Activated CD8-positive, alpha-beta memory T cell treated with anti-CD3 and anti-CD28 coated beads, Interleukin-2, amount 50 U/mL, for 48 hours (primary cell): ENCODE measurements at regions not wholly inside any gene's neighbourhood (a gene's known extent, or its start where the extent isn't known, plus 50 kb on each side); places are given as distances from the start of the nearest gene placed in this dataset.

Source experiments
- DNase-seq: peaks from one replicate; pipeline ENCODE4 v3.0.0-alpha.2; 2020

DNA sequence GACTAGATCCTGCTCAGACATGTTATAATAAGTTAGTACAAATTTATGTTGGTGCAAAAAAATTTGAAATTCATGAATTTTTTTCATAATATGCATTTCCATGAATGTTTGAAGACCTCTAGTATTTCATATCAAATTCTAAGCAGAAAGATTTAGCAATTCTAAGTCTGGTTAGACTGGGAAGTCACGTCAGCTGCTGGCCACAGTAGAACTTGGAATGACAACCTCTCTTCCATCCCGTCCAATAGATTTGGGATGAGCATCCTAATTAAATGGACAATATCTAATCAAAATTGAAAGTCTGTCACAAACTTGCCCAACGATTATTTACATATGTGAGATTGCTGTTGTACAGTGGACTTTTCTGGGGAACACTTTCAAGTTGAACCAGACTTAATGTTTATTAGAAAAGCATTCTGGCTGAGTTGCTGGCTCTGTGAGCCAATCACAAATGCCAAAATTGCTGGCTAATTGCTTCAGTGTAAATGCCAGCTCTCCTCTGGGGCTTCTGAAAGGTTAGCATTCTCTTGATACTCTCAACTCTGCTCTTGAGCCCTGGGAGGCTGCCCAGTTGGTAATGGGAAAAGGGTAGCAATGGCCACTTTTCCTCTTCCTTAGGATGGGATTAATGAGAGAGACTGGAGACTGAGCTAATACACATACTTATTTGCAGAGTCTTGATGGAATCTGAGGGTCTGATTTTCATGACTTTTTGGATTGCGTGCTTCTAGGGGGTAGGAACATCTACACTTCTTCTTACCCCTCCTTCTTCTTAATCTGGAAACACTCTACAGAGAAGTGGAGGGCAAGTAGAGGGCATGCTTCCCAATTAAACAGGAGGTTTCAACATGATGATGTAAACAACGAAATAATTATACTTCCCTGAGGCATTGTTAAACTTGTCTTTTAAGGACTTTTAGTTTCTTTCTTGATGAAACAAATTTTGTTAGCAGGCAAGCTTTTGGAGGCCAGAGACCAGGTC is 253.5 kb downstream of the BAMBI start:
- DNase-seq = no peak

DNA sequence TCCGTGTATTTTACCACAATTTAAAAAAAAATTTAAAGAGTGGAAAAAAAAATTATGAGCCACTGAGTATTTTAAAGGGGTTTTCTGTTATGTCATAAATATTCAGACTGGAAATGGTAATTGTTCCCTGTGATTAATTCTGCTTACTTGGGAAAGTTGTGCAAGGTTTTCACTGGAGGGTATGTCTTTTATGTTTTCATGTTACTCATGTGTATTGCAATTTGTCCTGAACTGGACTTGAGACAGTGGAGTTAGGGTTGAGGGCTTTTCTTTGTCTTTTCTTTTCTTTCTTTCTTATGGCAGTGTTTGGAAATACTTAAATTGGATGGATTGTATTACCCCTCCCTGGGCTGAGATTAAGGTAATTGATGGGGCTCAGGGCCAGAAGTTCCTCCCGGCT is 257.7 kb downstream of the BAMBI start:
- DNase-seq = no peak

DNA sequence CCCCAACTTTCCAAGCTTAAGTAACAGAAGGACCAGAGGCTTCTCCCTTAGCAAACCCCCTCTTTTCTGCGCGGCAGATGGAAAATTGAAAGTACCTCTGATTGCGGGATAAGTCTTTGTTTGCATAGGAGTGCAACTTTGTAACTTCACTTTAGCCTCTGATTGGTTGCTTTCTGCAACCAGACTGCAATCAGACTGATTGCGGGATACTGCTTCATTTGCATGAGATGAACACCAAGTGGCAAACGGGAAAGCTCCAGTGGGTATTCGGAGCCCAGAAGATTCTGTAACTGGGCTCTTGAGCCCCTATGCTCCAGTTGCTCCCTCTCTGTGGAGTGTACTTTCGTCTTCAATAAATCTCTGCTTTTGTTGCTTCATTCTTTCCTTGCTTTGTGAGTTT is 260.6 kb downstream of the BAMBI start:
- no peak for DNase-seq

DNA sequence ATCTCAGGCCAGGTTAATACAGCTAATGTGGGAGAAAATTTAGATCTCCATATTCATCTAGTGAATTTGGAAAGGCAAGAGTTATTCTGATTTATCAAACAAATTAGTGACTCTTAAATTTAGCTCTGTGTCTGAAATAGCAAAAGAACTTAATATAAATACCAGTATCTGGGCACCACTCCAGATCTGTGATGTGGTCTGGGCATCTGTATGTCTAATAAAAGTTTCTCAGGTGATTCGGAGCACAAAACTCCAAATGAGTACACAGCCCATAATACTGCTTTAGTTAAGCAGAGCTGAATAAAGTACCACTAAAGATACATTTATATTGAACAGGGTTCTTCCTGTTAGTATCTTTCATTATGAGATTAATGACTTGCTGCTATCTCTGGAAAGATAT is 261.4 kb downstream of the BAMBI start:
- DNase-seq = no peak

DNA sequence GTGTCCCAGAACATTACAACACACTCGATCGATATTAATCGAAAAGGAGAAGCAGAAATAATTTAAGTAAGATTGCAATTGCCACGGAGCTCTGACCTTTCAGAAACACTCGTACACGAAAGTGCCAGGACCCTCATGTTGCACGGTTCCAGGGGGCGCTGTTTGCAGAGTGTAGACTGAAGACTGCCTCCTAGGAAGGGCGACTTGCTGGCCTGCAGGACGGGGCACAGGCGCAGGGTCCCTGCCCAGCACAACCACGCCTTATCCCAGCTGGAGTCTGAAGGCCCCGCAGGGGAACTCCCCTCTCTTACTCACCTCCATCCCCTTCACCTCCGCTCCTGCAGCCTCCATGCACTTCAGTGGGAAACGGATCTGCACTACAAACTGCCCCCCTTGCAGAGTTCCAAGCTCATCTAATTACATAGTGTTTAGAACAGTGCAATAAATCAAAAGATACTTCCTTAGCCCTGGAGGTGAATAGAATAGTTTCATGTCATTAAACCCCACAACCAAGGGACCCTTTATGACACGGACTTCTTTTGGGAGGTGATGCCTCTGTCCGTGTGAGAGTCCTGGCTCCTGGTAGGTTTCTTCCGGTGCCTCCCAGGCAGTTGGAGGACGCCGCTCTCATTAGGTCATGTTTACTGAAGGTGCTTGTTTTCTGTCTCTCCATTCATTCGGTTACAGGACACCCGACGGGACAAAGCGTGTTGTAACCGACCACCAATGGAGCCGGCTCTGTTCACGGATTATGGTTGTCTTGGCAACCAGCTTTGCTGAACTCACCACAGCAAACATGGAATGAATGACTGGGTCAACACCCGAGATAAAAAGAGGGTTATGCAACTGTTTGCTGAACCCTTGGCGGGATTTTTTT is 262.2 kb downstream of the BAMBI start:
- DNase-seq = no peak

DNA sequence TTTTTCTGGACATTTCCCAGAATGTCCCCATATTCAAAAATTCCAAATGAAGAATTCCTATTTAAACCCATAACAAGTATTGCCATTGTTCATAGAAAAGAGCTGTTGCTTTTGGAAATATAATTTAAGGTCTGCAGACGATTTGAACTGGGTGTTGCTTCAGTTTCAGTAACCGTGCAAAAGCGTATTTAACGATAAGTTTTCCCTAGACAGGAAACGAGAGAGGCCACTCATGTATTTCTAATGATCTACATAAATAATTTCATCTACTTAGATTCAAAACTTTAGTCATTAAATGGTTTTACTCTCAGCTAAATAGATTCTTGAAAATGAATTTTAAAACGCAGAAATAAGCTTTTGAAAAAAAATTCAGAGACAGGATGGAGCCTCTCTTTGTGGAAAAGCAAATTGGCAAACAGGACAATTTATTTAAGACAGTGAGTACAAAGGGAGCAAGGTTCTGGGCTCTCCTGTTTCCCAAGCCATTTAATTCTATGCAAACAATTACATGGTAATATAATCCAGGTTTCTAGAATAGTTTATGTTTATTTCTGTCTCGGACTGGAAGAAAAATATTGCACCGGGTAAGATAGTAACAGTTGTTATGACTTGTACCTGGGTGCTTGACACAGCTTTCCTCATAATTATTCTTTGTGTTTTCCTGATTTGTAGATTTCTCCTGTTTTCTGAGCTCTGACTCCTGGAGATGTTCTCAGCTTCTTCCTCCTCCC is 263.0 kb downstream of the BAMBI start:
- DNase-seq = no peak

DNA sequence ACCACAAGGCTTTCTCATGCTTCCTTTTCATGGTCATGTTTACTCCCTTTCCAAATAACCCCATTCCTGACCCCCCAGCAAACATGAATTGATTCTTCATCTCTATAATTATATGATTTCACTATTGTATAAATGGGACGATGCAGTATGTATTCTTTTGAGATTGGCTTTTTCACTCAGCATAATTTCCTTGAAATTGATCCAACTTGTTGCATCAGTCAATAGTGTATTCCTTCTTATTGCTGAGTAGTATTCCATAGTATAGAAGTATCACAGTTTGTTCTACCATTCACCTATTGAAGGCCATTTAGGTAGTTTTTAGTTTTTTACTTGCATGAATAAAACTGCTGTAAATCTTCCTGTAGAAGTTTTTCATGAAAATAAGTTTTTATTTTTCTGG is 264.7 kb downstream of the BAMBI start:
- DNase-seq = no peak

DNA sequence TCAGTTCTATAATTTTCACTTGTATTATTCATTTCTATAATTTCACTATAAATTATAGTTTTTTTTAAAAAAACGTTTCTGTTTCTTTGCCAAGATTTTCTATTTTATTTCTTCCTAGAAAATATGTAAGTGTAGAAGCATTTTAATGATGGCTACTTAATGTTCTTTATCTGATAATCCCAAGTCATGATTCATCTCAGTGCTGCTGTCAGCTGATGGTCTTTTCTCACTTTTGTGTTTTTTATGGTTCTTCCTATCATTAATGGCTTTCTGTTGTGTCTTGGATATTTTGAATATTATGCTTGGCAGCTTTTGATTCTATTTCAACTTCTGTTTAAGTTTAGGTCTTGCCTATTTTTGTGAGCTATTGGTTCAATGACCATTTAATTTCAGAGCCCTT is 268.6 kb downstream of the BAMBI start:
- no peak for DNase-seq

DNA sequence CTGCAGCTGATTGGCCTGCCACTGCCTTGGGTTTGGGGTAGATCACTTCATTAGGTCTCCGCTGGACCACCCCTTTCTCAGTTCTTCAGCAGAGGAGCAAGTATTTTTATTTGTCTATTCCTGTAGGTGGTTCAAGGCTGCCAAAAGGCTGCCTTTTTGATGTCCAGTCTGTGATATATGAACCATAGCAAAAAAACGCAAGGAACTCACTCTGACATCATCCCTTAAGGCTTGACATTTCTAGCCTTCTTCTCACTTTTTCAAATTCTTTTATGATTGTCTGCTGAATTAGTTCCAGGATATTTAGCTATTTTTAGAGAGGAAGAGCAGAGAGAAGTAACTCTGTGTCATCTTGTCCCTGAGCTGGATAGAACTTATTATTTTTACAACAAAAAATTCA is 269.2 kb downstream of the BAMBI start:
- no peak for DNase-seq

DNA sequence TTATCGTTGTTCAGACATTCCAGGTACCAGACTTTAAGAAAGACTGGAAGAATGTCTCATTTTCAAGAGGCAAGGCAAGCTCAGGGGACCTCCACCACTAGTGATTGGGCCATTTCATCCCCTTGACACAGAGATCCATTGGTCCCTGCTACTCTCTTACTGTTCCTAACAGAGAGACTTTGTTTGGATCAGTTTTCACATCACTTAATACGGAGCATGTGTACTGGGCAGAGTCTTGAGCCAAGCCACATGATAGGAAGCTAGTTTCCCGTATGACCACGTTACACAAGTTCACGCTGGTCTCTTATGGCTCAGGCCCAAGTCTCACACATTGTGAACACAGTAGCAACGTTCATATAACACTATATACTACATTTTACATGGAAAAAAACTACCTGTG is 269.9 kb downstream of the BAMBI start:
- DNase-seq = no peak

DNA sequence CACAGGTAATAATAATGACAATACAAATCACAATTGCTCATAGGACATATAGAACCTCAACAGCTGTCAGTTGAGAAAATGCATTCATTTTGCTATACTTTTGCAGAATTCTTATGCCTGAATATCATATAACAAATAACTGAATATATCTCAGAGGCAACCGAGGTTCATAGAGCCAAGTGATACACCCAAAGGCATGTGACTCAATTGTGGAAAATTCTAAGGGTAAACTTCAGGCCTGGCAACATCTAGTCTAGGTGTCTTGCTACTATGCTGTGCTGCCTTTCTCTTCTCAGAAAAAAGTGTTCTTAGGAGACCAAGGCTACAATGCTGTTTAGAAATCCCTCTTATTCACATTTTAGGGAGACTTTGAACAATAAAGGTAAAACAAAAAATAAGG is 270.7 kb downstream of the BAMBI start:
- DNase-seq = no peak

DNA sequence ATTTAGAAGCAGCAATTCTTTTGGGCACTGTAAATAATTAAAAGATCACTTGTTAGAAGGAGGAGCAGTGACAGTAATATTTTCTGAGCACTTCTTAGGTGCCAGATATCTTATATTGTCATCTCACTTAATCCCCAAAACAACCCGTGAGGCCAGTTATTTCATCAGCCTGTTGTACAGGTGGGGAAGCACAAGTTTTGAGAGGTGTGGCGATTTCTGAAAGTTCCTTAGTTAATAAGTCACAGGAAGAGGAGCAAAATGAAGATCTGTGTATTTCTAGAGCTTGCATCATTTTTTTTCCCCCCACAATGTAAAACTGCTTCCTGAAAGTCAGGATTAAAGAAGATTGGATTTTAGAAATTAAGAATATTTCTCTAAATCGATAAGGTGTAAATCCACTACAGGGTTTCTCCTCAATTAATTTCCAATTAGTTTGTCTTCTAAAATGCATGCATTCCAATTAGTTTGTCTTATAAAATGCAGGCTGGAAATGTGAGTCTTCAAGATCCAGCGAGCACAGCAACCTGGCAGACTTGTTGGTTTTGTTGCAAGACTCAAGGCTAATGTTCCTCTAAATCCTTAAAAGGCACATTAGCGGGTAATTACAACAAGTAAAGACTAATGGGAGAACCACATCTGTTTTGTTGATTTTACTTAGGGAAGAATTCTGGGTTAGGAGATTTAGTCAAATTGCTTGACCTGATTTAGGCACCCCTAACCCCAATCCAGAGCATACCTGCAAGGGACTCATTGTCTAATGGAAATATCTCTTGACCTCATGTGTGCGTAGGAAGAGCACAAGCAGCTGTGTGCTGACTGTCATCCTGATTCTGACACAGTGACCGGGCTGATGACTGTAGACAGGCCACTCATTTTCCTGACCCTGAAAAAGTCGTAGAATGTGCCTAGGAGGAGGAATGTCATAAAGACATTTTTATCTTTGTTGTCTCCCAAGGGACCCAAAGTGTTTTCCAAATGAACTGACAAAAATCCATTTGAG is 272.0 kb downstream of the BAMBI start:
- DNase-seq = no peak

DNA sequence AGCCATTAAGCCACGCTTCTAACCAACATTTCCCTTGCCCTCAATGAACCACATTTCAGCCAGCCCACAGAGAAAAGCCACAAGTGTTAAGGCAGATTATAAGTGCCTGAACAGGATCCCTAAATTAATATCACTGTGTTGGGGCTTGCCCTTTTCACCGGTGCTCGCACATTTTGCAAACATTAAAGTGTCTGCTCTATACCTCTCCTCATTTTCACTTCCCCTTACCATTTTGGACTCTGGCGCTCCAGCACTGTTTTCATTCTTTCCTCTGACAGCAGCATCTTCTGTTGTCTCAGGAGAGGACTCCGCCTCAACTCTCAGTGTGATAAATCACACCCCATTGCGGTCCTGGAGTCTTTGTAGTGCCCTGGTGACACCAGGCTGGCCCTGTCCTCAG is 274.2 kb downstream of the BAMBI start:
- no peak for DNase-seq

DNA sequence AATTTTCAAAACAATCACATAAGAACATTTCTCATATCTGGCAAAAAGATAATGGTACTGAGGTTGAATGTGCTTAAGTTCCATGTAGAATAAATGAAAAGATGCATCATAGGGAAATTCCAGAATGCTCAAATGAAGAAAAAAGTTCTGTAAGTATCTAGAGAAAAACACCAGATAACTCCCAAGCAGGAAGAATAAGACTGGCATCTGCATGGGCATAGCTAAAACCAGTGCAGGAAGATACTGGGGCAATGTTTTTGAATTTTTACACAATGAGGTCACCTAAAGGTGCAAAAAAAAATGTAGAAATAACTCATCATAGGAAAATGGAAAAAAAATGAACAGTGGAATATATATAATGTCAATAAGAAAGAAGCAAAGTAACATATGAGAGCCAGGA is 275.2 kb downstream of the BAMBI start:
- DNase-seq = no peak

DNA sequence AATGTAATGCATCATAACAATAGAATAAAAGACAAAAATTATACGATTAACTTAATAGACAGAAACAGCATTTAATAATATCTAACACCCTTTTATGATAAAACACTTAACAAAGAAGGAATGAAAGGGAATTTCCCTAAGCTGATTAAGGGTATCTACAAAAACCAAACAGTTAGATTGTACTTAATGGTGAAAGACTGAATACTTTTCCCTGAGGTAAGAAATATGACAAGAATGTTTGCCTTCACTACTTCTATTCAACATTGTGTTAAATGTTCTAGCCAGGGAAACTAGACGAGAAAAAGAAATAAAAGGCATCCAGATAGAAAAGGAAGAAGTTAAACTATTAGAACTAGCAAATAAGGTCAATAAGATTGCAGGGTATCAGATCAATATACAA is 276.9 kb downstream of the BAMBI start:
- no peak for DNase-seq

DNA sequence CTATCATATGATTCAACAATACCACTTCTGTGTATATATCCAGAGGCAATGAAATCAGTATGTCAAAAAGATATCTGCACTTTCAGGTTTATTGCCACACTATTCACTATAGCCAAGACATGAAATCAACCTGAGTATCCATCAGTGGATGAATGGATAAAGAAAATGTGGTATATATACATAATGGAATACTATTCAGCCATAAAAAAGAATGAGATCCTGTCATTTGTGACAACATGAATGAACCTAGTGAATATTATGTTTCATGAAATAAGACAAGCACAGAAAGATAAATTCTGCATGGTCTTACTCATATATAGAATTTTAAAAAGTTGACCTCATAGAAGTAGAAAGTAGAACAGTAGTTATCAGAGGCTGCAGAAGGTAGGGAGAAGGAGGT is 281.1 kb downstream of the BAMBI start:
- DNase-seq = no peak

DNA sequence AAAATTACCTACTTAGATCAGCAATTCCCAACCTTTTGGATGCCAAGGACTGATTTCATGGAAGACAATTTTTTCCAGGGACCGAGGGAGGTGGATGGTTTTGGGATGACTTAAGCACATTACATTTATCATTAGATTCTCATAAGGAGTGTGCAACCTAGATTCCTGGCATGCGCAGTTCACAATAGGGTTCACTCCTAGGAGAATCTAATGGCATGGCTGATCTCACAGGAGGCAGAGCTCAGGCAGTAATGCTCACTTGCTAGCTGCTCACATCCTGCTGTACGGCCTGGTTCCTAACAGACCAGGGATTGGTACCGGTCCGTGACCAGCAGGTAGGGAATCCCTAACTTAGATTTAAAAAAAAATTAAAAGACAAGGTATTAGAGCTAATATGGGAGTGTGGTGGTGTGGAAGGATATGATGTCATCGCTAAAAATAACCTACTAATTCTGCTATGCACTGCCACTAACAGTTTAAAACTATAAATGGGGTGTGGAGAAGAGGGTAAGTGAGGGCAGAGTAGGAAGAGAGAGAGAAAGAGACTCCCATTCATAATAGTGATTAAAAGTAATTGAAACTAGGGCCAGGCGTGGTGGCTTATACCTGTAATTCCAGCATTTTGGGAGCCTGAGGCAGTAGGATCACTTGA is 282.7 kb downstream of the BAMBI start:
- DNase-seq = no peak

DNA sequence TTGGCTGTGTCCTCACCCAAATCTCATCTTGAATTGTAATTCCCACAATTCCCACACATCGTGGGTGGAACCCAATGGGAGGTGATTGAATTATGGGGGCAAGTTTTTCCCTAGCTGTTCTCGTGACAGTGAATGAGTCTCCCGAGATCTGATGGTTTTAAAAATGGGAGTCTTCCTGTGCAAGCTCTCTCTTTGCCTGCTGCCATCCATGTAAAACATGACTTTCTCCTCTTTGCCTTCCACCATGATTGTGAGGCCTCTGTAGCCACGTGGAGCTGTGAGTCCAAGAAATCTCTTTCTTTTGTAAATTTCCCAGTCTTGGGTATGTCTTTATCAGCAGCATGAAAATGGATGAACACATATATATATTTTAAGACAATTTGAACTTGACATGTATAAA is 285.4 kb downstream of the BAMBI start:
- DNase-seq = no peak

DNA sequence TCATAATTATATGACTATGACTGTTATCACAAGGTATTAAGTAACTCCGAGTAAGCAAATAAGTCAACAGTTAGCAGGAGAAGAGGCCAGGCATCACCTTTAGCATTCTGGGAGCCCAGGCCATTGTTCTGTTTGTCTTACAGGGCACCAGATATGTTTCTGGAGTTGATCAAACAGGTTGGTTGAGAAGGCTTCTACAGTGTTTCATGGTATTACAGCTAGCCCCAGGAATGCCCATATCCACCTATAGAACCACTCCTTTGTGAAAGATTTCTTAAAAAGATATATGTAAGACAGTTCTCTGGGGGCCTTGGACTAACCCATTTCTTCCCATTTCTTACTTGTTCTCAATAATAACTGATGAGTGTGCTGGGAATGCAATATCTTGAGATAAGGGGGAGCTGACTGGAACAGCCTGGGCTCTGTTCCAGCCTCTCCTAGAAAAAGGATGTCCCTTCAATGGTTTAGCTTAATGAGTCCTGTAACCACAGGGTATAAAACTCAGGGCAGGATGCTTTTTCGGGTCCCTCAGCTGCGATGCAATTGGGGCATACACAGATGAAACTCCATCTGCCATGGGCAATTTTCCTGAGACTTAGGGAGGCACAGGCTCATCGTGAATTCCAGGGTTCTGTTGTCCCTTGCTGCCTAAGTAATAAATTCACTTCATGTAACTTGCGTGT is 286.4 kb downstream of the BAMBI start:
- DNase-seq = no peak

DNA sequence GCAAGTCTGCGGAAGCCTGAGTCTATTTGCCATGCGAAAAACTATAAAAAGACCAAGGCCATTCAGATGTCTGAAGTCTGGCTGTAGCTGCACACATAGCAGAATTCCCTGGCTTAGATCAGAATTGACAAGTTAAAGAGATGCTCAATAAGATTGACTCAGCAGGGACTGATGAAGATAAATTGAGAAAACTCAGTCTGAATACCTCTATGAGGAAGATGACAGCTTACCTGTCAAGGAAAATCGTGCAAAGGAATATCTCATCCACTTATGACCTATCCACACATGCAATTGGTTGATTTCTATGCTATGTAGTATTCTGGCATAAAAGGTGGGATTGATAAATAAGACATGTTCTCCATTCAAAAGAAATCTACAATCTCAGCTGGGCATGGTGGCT is 288.6 kb downstream of the BAMBI start:
- DNase-seq = no peak

DNA sequence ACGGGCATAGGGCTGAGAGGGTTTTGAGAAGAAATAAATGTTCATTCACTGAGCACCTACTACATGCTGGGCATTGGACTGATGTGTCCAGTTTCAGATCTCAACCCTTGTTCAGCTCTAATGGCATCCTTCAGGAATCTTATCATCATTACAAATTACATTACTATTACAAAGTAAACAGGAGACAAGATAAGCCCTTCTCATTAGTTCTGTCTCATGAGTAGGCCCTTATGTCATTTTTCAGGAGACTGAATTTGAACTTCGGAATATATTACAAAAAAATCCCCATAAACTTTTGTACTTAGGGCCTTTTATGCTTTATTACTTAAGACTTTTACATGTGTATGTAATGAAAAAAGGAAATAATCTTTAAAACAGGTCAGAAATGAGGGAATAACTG is 289.7 kb downstream of the BAMBI start:
- DNase-seq = no peak
